Erythroblast (primary cell): ENCODE measurements at regions not wholly inside any gene's neighbourhood (a gene's known extent, or its start where the extent isn't known, plus 50 kb on each side); places are given as distances from the start of the nearest gene placed in this dataset.
"Not testable (repeated sequence)": the region's sequence is repeated elsewhere in the genome, so short reads cannot be mapped to it uniquely, and the experiment has no call there.

Experiments
- DNase-seq, 2 experiments: peaks; one replicate each; lab custom pipeline; 2025; lab: John Stamatoyannopoulos, UW
- GATA1 ChIP-seq: IDR thresholded peaks from 2 replicates; pipeline ENCODE4 v1.6.1; 2011; ENCODE audit warnings: low read depth, mild to moderate bottlenecking, control low read depth, low read length, moderate library complexity
- POLR2A ChIP-seq: IDR thresholded peaks from 2 replicates; pipeline ENCODE4 v1.6.1; 2011; ENCODE audit warnings: mild to moderate bottlenecking, low read length

DNA sequence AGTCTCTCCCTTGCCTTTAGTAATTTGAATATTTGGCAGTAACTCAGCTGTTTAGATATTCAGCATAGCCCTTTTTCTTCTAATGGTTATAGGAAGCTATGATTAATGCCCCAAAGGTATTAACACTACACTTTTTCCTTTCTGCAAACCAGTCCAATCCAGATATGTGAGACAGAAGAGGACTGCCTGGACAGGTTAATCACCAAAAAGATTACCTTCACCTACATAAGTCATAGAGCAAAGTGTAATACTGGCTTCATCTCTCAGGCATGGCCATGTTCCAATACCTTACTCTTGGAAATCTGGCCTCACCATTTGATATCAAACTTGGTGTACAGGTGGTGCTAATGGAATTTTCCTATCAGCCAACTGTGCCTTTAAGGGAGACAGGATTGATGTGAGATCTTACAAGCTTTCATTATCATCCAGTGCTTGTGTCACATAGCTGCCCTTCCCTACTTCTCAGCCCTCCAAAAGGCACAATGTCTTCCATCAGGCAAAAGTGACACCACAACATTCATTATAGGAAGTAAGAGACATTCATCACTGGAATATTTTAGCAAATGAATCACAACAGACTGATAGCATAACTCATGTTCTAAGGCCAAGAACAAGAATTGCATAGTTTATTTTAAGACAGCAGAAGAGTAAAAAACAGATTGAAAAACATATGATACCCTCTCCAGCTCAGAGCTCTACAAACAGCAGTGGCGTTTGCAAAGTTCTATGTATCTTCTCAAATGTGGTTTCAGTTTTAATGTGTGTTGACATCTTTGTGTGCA lies 91.2 kb upstream of the PAM start:
- TF ChIP-seq POLR2A (no peak), GATA1 (no peak)
- no peak for DNase-seq

DNA sequence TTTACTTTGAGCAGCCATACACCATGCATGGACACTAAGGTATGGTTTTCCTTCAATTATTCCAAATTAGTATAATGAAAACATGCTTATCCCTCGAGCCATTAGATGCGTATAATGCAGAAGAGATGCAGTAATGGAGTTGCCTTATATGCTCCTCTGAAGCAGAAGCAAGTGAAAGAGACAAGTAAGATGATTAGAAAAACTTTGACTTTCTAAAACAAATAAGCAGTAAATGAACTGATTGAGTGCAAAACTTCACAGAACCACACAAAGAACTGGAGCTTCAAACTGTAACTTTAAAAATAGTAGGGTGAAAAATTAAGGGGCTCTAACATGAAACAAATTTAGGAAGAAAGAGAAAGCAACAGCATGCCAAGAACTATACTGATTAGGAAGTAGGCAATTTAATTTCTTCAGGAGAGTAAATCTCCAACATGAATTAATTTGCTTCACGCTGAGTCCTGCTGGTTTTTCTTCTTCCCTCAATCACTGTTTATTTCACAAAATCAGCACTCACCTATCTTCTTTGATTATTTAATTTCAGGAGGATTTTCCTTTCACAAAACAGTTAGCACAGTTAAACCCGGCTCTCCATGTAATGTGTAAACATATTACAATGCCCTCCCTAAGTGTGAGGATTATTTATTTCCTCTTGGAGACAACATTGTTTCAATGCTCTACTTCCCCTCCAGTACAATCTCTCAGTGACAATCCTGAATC lies 90.3 kb upstream of the PAM start:
- TF ChIP-seq GATA1 (no peak), POLR2A (no peak)

DNA sequence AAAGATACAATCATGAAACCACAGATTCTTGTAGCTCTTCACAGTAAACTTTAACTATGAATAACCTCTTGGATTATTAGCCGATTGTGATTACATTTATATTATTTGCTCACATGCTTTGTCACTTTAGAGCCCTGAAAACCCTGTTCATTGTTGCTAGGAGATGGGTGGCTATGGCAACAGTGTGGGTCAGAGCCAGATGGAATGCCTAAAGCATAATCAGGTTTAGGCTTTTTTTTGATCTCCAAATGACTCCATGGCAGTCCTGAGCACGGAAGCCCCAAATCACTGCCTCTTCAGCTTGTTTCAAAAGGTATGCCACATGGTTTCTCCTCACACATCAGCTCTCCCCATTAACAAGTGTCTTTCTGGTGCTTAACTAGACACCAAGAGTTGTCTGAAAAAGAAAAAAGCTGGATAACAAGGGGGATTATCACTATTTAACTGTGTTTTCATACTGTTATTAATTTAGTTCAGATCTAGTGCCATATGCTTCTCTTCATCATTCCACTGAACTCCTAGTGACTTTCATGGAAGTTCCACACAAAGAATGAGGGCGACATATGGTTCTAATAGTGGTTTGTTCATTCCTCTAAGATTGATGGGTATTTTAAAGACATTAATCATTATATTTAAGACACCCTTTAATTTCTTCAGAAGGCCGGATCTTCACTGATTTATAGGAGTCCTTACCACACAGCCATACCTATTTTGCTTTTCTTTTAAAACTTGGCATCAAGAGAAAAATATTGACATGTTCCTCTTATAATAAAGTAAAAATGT lies 88.8 kb upstream of the PAM start:
- DNase-seq = no peak
- TF ChIP-seq GATA1 = no peak
- TF ChIP-seq POLR2A = no peak

More for the DNA sequence above, 90.3 kb upstream of the PAM start:
- DNase-seq = no peak

DNA sequence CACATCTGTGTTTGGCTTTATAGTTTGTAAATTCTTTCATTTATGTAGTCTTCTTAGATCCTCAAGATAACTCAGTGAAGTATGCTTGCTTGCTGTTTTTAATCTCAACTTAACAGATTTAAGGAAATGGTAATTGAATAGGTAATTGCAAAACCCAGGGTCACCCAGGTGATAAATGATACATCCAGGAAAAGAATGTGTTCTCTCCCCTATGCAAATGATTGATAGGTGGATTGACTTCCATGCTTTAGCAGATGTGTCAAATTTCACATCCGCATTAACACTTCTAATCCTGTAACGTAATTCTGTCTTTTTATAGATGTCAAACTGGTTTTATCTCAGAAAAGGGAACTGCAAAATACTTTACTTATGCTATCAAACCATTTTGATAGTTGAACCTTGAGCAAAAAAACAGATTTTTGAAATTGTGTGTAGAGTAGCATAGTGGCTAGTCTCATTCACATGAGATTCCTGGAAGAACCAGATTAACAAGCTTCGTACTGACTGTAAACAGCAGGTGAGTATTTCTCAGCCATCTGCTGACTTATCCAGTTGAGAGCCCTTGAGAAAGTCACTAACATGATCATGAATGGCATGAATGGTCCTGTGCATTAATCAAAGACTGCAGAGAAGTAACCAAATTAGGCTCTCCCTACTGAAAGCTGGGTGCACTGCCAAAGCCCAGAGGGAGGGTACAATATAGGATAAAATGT lies 86.7 kb upstream of the PAM start:
- DNase-seq = no peak
- no peak for TF ChIP-seq POLR2A
- TF ChIP-seq GATA1 = no peak

DNA sequence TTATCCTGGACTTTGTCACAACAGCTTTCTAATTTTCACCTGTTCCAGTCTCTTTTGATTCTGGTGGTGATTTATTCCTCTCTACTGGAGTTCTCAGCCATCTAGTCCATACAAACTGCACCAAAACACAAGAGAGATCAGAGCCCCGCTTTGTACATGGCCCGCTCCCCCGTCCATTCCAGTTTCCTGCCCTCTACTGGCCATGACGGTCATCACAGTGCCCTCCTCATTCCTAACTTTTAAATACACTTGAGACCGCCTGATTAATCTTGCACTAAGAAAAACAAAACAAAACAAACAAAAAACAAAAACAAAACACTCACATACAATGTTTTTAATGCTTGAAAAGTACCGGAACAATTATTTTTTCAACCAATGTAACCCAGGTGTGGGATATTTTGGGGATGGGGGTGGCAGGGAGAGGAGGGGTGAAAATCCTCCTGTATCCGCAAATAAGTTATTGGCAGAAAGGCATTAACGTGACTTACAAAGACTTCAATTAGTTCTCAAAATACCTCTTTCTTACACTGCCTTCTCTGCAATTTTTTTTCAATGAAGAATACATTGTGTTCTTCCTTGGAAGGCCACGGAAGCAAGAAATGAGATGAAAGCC lies 84.8 kb upstream of the PAM start:
- DNase-seq = peak; percentile 3 to 18
- TF ChIP-seq POLR2A (no peak), GATA1 (no peak)

DNA sequence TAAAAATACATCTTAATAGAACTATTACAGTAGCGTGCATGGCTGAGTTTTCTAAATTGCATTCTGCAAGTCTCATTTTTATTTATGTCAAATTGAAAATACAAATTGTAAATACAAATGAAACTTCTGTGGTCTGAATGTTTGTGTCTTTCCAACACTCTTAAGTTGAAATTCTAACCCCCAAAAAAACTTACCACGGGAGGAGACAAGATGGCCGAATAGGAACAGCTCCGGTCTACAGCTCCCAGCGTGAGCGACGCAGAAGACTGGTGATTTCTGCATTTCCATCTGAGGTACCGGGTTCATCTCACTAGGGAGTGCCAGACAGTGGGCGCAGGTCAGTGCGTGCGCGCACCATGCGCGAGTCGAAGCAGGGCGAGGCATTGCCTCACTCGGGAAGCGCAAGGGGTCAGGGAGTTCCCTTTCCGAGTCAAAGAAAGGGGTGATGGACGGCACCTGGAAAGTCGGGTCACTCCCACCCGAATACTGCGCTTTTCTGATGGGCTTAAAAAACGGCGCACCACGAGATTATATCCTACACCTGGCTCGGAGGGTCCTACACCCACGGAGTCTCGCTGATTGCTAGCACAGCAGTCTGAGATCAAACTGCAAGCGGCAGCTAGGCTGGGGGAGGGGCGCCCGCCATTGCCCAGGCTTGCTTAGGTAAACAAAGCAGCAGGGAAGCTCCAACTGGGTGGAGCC lies 83.9 kb upstream of the PAM start:
- not testable (repeated sequence) for DNase-seq

DNA sequence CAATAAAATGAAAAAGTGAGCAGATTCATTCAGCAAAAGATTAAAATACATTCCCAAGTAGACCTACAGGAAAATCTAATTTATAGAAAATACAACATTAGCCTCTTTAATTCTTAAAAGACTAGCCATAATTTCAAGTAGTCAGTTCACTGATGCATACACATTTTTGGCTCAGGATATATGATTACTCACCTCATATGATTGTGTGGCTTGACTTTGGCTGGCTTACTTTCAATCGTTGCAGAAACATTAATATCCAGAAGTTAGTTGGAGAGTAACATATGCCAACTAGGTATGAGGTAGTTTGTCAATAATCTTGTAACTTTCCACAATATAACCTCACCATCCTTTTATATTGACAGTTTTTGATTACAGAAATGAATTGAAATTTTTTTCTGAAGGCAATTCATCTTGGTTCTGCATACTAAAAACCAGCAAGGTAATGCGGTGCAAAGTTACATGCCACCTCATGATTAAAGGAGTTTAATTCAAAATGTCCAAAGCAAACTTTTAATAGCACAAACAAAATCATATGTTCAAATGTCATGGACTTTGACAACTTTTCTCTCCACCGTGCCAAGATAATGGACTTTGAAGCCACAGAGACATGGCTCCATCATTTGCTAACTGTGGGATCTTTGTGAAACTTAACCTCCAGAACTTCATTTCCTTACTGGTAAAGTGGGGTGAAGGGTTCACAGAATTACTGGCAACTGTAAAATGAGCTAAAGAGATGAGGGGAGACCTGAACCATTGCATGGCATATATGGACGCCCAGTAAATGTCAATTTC lies 76.6 kb upstream of the PAM start:
- no peak for TF ChIP-seq POLR2A
- TF ChIP-seq GATA1 = no peak
- no peak for DNase-seq

DNA sequence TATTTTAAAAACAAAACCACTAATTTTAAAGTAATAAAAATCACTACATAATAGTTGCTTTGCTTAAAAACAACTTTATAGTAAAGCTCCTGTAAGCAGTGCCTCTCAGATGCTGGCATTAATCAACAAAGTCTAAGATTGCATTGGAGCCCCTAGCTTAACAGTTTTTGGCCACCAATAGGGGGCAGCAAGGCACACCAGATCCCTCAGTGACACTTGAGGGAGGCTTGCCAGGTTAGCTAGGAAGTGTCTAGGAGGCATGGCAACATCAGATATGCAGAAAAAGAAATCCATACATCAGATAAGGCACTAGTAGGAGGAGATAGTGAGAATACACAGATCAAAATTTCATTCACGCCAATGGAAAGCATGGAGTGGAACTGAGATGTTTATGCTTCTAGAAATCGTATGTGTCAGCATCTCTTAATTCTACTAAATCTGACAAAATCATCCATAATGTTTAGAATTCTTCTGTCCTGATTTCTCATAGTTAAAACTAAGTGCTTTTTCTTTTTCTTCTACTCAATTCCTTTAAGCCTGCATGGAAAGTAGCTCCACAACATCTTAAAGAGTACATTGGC lies 73.6 kb upstream of the PAM start:
- no peak for TF ChIP-seq POLR2A
- TF ChIP-seq GATA1 = no peak
- DNase-seq = peak; percentile 50 to 68

DNA sequence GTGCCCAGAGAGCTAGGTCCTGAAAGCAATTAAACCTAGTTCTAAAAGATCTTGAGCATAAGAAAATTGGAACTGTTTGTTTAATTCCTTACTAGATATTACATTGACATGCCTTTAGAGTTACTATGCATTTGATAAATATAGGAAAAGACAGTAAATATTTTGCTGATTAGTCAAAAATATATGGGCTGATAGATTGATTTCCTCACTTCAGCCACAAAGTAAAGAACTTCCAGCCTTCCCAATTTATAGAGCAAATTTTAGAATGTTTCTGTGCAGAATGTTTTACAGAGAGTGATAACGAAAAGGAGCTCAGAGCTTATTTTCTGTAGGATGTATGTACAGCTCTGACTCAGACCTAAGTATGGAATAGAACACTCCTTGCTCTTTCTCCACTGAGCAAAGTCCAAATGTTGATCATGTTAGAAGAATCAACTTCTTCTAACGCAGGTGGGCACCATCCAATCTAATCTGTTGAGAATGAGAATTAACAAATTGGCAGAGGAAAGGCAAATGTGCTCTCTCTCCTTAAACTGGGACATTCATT lies 72.9 kb upstream of the PAM start:
- no peak for DNase-seq
- no peak for TF ChIP-seq POLR2A

DNA sequence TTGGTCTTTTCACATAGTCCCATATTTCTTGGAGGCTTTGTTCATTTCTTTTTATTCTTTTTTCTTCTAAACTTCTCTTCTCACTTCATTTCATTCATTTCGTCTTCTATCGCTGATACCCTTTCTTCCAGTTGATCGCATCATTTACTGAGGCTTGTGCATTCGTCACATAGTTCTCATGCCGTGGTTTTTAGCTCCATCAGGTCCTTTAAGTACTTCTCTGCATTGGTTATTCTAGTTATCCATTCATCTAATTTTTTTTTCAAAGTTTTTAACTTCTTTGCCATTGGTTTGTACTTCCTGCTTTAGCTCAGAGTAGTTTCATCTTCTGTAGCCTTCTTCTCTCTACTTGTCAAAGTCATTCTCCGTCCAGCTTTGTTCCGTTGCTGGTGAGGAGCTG lies 67.0 kb upstream of the PAM start:
- DNase-seq = not testable (repeated sequence)

DNA sequence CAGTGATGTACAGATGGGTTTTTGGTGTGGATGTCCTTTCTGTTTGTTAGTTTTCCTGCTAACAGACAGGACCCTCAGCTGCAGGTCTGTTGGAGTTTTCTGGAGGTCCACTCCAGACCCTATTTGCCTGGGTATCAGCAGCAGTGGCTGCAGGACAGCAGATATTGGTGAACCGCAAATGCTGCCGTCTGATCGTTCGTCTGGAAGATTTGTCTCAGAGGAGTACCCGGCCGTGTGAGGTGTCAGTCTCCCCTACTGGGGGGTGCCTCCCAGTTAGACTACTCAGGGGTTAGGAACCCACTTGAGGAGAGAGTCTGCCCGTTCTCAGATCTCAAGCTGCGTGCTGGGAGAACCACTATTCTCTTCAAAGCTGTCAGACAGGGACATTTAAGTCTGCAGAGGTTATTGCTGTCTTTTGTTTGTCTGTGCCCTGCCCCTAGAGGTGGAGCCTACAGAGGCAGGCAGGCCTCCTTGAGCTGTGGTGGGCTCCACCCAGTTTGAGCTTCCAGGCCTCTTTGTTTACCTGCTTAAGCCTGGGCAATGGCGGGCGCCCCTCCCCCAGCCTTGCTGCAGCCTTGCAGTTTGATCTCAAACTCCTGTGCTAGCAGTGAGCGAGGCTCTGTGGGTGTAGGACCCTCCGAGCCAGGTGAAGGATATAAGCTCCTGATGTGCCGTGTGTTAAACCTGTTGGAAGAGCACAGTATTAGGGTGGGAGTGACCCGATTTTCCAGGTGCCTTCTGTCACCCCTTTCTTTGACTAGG lies 66.3 kb upstream of the PAM start:
- DNase-seq = not testable (repeated sequence)
